Ovary (tissue), 3 donors: ENCODE measurements at regions not wholly inside any gene's neighbourhood (a gene's known extent, or its start where the extent isn't known, plus 50 kb on each side); places are given as distances from the start of the nearest gene placed in this dataset.

Source experiments
- CTCF ChIP-seq, 3 donors: fragments of 450-650 bp in 2 of 3; fragments of 200-600 bp in 1 of 3; IDR thresholded peaks; one replicate each; pipeline versions ENCODE4 v1.5.1 to v1.8.0; 2016 to 2022; ENCODE audit warnings: antibody characterized with exemption in 3 of 3, mild to moderate bottlenecking in 1 of 3
- EP300 ChIP-seq: sonication (generic); formaldehyde crosslinking; IDR thresholded peaks from one replicate; pipeline ENCODE4 v1.6.1; 2017; ENCODE audit warnings: antibody characterized with exemption
- POLR2A ChIP-seq: fragments of 450-650 bp; IDR thresholded peaks from one replicate; pipeline ENCODE4 v1.6.1; 2017; ENCODE audit warnings: antibody characterized with exemption, mild to moderate bottlenecking, moderate library complexity
- donor health status: DM: no; HTN: no; CAD: no.

GRCh38 chr10:132484922-132485321 lies 52.7 kb upstream of the INPP5A start:
- TF ChIP-seq CTCF (IDR thresholded peaks at IDR 0.05) (no peak), POLR2A (no peak), EP300 (no peak)
